ENCODE measurements at regions not wholly inside any gene's neighbourhood (a gene's known extent, or its start where the extent isn't known, plus 50 kb on each side); places are given as distances from the start of the nearest gene placed in this dataset.

DNA sequence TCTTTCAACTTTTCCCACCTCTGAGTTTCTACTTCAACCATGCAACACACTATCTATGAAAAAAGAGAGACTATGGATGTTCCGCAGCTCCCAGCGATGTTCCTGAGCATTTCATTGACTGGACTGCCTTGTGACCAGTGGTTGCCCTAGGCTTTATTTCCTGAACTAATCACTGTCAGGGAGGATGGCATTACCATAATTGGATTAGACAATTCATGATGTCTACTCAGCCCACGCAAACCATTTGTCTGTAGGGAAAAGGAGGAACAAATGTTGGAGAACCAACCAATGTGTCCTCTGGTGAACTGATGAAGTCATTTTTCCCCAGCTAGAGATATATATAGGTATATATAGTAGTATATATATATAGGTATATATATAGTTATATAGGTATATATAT lies 229.3 kb upstream of the MCTP2 start:
- DNase-seq: no peak

DNA sequence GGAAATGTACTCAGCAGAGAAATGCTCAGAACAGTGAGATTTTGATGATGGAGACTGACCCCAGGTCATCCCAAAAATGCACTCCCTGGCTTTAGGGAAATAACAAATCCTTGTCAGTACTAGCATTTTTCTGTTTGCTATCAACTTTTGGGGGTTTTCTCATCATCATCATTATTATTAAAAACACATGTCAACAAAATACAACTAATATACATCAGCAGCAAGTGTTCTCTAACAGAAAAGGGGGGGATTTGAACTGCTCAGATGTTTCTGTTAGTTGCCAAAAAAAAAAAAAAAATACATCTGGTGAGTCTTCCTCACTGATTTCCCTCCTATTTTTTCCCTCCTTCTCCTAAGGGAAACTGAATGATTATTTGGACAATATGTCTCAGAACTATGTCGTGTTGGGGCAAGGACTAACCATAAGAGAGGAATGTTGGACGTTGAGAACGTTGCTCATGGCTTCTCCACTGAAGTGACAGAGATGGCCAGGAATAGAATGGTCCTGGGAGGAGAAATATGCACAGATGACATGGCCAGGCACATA lies 230.0 kb upstream of the MCTP2 start:
- no peak for DNase-seq

DNA sequence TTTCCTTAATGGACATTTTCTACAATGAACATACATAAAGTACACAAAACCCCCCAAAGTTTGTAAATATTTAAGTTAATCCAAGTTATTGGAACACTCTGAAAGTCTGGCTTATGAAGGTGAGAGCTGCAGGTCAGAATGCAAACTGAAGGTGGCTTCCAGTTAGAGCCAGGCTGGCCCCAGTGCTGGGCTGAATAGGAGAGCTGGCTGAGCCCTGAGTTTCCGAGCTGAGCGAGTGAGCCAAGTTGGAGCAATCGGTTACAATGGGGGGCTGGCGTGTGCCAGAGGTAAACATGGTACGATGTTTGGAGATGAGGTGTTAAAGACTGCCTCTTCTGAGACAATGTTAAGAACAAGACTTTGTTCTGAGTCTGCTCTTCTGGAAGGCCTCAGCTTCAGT lies 230.8 kb upstream of the MCTP2 start:
- DNase-seq: no peak

DNA sequence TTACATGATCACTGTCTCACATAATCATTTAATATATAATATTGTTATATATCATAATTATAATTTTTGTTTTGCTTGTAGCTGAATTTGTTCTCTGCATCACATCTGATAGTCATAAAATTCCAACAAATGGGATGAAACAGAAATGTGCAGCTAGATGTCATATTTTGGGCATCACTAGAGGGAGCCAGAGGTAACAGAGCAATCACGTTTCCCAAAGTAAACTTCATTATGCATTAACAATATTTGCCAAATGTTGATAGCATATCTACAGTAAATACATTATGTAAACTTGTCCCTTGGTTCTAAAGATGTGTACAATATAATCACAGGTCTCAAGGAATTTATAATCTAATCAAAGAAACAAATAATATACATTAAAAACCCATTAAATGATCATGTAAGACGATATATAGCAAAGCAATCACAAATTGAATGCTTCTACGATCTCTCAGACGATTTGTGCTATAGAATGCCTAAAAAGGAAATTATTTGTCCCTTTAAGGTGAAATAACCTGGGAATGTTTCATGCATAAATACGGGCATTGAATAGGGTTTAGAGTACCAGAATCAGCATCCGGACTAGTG lies 234.2 kb upstream of the MCTP2 start:
- no peak for DNase-seq

DNA sequence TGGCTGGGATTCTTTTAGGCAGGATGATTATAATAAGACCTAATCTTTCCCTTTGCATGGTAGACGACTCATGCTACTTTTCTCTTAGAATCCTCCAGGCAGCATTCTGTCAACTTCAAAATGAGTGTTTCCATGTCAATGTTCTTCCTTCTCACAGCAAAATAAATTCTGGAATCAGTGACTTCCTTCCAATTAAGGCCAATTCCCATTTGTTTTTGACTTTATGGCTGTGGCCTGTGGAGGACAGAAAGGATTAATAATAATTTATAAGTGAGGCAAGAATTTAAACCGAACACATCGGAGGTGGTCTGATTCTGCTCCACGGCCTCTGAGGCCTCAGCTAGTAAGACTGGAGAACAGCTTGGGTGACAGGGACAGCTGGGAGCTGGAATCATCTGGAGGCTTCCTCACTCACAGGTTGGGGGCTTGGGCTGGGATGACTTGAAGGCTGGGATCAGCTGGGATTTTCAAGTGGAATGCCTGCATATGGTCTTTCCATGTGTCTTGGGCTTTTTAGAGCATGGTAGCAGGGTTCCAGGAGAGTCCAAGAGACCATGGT lies 241.8 kb upstream of the MCTP2 start:
- no peak for DNase-seq

DNA sequence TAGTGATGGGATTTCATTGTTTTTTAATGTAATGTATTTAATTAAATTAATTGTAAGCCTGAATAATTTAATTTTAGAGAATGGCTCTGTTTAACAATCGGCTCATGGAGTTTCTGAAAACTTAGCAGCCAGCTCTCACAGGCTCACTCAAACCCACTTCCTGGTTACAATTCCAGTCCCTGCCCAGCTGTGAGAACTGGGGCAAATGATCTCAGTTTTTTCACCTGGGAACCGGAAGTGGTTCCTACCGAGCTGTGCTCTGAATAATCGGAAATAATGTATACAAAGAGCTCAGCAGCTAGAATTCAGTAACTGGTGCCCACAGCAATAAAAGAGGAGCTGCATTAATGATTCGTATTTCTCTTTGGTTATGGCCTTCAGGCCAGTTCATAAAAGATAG lies 244.3 kb upstream of the MCTP2 start:
- peak; percentile 18 to 21 for DNase-seq

DNA sequence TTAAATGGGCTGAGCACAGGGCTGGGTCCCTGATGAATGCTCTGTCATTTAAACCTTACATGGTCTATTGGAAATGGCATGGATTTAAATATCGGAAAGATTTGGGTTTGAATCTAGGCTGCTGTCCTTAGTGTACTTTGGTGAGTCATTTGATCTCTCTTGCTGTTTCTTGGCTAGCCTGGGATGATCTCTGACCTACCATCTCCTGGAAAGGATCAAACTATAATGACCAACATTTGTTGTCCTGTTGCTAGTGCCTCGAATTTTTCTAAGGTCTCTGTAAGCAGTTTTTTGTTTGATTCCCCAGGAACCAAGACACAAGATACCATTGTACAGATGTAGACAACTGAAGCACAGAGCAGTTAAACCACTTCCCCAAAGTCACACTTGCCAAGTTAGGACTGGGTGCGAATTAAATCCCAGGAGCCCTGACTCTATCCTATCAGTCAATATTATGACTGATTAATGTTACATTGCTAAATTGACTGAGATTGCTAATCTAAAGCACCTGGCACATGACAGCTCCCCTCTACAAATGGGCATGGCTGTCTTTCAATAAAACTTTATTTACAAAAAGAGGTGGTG lies 244.9 kb upstream of the MCTP2 start:
- no peak for DNase-seq

DNA sequence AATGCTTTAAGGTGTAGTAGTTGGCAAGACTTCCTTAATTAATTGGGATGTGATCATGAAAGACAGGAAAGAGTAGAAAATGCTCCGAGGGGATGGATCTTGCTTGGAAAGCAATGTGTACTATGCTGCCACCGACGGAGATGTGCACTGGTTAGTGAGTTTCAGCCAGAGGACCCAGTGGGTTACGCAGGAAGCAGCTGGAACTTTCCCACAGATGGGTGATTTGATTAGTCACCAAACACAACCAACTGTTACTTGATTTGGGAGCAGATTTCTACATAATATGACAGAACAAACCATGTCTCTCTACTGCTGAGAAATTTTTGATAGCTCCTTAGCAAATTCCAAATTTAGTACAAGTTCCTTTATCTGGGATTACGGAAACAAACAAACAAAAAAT lies 245.4 kb upstream of the MCTP2 start:
- DNase-seq: no peak

DNA sequence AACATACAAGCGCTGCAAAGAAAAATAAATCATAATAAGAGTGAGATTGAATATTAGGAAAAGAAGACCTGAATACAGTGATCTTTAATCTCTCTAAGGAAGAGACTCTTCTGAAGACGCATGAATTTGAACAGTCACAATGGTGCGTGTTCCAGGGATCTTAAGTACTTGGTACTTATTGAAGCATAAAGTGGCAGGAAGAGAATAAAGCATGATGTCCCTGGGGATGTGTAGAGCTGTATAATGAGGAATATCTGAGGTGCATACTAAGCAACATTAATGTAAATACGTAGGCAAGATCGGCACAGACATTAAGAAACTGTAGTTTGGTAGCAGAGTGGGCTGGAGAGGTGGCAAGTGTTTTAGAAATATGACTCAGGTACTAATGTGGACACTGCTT lies 246.2 kb upstream of the MCTP2 start:
- no peak for DNase-seq

DNA sequence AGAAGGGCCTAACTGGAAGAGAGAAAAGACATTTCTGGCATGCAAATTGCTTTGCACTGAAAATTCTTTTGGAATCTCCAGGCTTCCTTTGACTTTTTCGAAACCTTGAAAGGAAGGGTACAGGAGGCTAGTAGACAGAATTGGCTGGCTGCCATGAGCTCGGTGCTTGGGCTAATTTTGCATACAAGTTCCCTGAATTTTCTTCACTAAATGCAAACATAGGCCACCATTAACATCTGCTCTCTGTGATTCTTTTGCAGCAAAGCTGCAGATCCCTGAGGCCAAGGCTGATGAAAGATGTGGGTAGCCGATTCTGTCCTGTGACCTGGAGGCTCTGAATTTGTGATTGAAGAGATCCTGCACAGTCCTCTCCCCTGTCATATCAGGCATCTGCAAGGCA lies 247.8 kb upstream of the MCTP2 start:
- DNase-seq: no peak

DNA sequence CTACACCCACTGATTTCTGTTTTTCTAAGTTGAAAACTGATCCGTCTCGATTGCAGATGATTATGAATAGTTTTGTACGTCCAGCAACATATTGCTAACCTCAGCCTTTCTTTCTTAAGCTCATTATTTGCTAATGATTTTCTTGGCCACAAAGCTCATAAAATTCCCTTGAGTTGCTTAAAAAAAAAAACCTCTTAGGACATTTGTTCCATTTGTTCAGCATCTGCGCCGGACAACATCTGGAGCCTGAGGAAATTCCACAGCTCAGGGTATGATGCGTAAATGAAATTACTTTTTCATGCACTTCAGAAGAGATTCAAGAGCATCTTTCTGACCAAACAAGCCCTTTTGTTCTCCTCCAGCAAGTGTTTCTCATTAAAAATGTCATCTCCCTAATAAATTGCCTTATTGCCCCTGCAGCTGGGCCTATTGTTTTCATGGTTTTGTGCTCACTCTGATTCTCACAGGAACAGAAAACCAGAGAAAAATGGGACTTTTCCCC lies 249.1 kb upstream of the MCTP2 start:
- DNase-seq: no peak

DNA sequence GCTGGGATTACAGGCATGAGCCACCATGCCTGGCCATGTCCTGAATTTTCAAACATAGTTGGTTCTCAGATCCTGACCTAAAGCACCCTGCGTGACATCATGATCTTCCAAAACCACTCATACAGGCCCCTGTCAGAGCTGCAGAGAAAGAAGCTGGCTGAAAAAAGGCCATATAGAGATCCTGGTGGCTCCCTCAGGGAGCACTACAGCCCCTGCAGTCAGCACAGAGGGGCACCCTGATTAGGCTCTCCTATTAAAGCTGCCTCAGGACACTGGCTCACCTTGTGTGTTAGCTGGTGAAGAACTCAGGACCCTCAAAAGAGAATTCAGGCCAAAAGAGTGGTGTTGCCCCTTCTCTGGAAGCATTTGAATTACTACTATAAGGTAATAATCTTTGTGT lies 249.7 kb upstream of the MCTP2 start:
- DNase-seq: no peak

DNA sequence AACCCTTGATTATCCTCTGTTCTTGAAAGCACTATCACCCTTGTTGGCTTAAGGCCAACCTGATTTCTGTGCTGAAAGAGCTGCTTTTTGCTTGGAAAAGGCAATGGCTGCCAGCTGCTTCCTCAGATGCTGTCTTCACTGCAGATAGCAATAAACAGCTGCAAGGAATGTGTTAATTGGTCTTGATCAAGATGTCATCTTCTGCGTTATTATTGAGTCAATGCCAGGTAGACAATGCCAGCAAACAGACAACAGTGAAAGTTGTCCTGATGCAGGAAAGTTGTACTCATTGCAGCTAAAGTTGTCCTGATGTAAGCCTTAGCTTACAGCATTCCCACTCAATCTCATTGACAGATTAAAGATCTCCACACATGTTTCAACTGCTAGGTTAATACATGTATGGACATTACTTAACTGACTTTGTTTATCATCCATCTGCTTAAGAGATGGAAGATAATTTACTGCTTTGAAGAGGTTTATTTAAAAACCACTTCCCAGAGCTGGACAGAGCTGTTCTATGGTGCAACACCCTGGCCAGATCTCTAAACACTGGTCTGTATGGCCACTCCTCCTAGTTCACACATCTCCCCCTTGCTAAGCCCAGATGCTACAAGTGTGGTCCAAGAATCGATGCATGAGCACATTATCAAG lies 251.0 kb upstream of the MCTP2 start:
- DNase-seq: no peak

DNA sequence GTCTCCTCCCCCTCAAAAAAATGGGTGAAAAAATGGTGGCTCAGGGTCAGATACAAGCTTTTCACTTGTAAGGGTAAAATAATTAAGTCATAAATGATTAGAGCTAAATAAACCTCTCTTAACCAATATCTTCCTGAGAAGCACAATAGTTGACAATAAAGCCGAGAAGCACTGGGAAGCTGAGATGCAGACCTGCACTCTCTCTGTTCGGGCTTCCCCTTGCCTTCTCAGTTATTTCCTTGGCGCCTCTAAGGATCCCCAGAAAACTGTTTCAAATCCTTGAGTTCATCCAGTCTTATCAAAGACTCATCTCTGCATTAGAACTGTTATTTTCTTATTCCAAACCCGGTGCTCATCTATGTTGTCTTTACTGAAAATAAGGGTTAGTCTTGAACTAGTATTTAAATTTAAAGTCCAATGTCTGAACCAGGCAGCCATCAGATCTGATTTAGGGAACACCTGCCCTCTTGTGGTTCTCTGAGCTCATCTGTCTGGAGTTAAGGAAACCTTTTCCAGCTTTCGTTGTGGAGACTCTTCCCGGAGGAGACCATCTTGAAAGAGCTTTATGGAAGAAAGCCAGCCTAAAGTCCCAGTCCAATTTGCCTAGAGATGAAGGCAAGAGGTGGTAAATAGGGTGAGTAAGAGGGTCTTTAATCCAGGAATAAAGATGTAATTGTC lies 256.4 kb upstream of the MCTP2 start:
- DNase-seq: no peak

DNA sequence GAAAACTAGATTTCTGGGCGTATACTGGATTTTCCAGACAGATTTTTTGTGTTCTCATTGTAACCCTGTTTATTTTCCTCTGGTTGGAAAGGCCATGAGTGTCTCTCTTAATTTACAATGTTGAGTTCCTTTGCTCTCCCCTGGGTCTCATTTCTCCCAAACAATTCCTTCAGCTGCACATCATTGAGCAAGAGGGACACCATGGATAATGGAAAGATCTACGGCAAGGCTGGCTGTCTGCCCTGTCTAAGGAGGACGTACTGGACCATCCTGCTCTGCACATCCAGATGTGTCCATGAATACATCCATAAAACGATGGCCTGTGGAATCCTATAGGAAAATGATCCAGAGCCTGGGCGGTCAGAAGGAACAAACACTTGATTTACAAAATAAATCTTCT lies 258.1 kb upstream of the MCTP2 start:
- DNase-seq: no peak

DNA sequence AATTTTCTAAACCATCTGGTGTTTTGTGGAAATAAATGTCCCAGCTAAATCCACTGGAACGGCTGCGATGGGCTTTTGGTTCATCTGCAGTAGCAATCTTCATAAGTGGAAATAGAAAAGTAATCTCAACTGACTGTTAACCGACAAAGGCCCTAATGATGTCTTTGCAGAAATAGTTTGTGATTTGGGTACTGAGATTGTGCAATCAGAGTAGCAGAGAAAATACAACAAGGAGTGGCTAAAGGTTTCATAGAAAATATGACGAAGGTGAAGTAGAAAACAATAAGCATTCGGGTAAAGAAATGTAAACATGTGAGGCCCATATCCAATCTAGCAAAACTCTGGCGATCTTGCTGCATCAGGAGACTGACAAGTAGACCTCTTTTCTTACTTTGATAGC lies 262.6 kb upstream of the MCTP2 start:
- no peak for DNase-seq

DNA sequence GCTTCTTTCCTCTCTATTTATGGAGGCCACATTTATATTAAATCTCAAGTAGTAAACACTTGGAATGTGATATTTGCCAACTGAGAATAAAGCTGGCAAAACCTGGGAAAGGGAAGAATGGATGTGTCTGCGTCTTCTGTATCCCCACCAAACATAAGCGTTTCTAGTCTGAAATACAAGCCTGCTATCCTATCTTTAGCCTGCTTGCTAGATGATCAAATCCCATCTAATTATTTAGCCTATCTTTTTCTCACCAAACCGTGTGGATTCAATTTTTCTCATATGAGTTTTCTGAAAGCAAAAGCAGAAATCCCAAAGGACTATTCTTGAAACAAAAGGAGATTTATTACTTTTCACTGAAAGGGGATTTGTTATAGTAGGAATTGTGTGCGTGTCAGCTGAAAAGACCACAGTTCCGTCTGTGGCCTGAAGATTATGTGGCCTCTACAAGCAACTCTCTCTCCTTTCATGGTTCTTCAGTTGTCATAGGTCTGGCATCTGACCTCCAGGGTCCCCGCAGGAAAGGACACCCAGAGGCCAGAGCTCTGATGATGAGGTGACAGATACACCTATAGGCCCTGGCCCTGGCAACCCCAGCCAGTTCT lies 266.0 kb upstream of the MCTP2 start:
- DNase-seq: no peak

DNA sequence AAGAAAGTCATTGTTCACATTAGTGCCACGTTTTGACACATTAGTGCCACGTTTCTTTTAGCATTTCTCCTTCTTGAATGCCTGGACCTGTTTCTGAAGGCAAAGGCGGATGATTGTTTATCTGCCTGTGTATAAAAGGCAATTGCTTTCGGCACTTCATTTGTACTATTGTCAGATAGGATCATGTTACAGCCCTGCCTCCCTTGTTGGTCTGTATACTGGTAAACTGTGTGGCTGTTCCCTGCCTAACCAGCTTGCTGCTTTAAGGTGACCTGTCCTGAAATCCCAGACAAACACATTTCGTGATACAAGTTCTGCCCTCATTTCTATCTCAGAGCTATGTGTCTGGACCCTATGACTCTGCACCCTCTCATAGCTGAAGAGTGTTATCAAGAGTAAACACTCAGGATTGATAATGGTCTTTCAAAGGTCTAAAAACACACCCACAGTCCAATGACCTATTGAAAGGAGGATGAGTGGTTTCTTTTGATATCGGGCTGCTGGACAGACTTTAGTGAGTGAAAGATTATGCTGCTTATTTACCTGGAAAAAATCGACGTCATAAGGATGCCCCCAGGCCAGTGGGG lies 276.3 kb upstream of the MCTP2 start:
- DNase-seq: no peak

DNA sequence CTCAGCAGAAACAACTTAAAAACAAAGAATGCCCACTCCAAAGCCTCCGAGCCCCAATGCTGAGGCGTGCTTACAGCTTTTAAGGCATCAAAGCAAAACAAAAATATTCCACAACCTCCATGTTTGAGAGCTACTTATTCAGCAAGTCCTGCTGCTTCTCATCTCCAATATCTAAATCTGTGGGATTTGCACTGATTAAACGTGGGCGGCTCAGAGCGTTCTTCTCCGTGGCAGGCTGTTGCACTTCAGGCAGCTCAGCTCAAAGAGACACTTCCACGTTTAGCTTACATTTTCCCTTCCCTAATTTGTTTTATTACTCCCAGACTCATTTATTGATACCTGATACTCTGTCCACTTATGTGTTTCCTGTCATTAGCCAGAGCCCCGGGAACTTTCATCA lies 282.6 kb upstream of the MCTP2 start:
- DNase-seq: no peak

DNA sequence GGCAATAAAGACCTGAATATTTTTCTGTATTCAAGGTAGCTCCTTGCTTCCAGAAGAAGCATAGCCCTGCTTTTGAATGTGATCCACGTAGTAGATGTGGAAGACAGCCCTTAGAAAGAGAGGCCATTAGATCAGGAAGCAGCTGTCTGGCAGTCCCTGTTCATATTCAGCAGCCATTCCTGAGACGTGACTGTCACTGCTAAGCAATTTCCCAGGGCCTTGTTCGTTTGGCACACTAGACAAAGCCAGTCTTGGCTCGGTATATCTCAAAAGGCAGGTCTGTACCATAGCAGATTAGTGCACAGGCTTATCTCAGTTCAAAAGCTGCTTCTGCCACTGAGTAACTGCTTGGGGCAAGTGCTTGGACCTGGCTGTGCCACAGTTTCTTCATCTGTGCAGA lies 287.8 kb upstream of the MCTP2 start:
- no peak for DNase-seq

DNA sequence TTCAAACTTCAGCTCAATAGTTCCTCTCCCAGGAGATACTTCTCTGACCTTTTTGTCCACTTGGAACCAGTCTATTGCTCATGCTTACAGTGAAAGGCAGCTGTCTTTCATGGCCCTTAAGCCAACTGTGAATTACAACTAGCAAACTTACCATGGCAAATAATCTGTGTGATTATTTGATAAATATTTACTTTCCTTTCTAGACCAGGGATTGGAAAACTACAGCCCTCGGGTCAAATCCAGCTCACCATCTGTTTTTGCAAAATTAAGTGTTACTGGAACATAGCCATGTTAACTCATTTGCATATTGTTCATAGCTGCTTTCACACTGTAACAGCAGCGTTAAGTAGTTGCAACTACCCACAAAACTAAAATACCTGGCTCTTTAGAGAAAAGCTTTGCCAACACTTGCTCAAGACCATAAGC lies 289.1 kb upstream of the MCTP2 start:
- no peak for DNase-seq

DNA sequence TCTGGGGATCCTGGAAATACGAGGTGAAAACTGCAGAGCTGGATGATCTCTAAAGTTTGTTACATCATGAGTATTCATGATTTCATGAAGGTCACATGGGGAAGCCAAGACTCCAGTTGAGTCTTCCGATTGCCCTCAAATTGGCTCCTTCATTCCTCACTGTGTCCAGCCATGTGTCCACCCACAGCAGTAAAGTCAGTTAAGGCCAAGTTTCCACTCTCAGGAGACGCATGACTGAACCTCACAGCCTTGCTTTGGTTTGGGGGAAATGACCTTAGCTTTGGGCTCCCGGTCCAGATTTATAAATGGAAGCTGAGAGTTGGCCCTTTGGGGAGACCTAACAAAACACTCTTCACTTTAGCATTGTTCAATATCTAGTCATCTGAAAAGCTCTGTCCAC lies 289.7 kb upstream of the MCTP2 start:
- DNase-seq: no peak

DNA sequence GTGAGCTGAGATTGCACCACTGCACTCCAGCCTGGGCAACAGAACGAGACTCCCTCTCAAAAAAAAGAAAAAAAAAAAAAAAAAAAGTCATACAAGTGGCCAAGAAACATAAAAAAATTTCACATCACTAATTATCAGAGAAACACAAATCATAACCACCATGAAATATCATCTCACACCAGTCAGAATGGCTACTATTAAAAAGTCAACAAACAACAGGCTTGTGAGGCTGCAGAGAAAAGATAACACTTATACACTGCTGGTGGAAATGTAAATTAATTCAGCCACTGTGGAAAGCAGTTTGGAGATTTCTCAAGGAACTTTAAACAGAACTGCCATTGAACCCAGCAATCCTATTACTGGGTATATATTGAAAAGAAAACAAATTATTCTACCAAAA lies 291.1 kb upstream of the MCTP2 start:
- DNase-seq: no peak
